A172 (cell line): ENCODE measurements at regions not wholly inside any gene's neighbourhood (a gene's known extent, or its start where the extent isn't known, plus 50 kb on each side); places are given as distances from the start of the nearest gene placed in this dataset.
A peak's percentile ranks its signal among the peaks of the same experiment; 100 is the strongest.
"Not testable (repeated sequence)": the region's sequence is repeated elsewhere in the genome, so short reads cannot be mapped to it uniquely, and the experiment has no call there.

Source experiments
- DNase-seq: peaks from one replicate; pipeline ENCODE4 v3.0.0-alpha.2; 2015; ENCODE audit warnings: low spot score

GRCh38 chr18:2219706-2220105 is 351.6 kb downstream of the METTL4 start:
- DNase-seq = no peak

DNA sequence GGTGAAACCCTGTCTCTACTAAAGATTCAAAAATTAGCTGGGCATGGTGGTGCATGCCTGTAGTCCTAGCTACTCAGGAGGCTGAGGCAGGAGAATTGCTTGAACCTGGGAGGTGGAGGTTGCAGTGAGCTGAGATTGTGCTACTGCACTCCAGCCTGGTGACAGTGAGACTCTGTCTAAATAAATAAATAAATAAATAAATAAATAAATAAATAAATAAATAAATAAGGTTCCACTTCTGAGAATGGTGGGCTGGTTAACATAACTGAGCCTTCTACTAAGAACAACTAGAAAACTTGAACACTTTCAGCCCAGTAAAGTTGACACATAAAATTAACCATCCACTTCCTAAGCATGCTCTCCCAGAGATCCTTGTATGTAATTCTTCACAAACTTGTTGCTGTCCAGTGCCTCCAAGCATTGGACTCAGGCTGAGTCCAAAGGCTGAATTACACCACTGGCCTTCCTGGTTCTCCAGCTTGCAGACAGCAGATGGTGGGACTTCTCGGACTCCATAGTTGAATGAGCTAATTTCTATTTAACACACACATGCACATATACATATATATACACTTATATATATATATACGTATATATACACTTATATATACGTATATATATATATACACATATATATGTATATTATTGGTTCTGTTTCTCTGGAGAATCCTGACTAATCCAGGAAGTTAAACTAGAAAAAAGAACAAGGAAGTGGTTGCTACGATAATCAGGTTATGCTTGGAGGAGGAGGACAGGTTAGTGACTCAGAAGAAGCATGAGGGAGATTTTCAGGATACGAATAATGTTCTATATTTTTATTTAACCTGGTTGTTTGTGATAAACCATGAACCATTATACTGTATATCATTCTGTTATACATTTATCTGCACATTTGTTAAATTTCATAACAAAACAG is 348.8 kb downstream of the METTL4 start:
- DNase-seq = no peak

DNA sequence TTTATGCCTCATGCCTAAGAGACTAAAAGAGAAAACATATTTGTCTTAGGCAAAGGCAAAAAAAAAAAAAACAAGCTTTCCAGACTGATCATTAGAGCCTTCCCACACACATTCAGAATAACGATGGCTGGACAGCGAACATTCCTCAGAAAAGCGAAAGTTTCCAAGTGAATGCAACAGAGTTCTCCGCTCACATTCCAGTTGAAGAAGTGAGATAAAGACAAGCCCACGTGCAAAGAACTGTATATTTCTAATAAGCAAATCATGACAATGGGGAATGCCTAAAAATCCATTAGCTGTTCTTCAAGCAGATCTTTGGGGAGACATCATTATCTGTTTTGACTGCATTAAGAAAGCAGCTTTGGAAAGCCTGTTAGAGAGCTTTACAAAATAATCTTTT is 347.9 kb downstream of the METTL4 start:
- peak; percentile 46 for DNase-seq

- peak; percentile 74 for DNase-seq
Observed at GRCh38 chr18:2223849-2224248, 347.5 kb downstream of the METTL4 start.

- no peak for DNase-seq
Observed at GRCh38 chr18:2236232-2236631, 335.1 kb downstream of the METTL4 start.

GRCh38 chr18:2237706-2238105 is 333.6 kb downstream of the METTL4 start:
- peak; percentile 36 for DNase-seq

GRCh38 chr18:2240311-2240705 is 331.0 kb downstream of the METTL4 start:
- no peak for DNase-seq

- DNase-seq = no peak
Observed at GRCh38 chr18:2244641-2245040, 326.7 kb downstream of the METTL4 start.

GRCh38 chr18:2247101-2247500 is 324.2 kb downstream of the METTL4 start:
- DNase-seq = not testable (repeated sequence)

DNA sequence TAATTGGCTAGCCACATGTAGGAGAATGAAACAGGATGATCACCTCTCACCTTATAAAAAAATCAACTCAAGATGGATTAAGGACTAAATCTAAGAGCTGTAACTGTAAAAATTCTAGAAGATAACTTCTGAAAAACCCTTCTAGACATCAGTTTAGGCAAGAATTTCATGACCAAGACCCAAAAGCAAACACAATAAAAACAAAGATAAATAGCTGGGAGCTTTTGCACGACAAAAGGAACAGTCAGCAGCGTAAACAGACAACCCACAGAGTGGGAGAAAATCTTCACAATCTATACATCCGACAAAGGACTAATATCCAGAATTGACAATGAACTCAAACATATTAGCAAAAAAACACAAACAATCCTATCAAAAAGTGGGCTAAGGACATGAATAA is 316.3 kb downstream of the METTL4 start:
- no peak for DNase-seq

GRCh38 chr18:2256577-2256976 is 314.7 kb downstream of the METTL4 start:
- DNase-seq = no peak

GRCh38 chr18:2258954-2259353 is 312.4 kb downstream of the METTL4 start:
- DNase-seq = peak; percentile 6

DNA sequence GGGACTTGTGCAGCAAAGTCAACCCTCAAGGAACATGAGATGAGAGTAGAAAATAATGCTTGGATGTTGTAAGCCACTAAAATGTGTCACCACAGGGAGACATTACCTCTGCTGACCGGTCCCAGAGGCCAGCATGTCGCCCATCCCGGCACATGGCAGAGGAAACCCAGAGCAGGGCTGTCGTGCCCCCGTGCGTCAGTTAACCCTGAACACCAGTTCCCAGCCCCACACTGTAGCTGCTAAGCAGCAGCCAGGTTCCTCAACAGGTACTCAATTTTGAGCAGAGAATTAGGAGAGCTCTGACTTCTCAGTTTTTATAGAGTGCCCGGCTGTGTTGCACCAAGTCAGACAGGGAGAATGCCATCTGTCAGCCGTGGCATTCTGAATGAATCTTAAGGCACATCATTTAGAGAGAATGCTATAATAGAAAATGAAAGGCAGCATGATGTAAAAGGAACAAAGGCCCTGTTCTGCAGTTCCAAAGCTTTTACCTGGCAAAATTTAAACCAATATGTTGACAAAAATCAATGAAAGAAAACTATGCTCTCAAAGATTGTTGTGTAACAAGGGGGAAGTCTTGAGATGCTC is 307.9 kb downstream of the METTL4 start:
- DNase-seq = no peak

DNA sequence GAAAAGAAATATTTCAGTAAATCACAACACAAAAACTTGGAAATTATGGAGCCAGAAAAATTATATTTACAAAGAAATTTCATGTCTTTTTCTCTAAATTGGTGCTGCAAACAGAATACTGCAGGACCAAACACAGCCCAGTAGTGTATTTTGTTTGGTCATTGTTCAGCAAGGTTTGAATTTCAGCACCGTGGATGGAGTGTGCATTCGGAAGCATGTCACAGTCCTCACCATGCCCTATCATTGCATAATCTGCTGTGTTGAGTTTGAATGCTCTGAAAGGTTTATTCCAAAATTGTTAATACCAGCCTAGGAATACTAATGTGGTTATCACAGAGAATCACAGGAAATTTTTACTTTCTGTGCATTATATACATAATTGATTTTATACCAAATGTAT is 296.7 kb downstream of the METTL4 start:
- DNase-seq = no peak

GRCh38 chr18:2281086-2281485 is 290.2 kb downstream of the METTL4 start:
- DNase-seq = no peak

- DNase-seq = no peak
Observed at GRCh38 chr18:2281523-2282199, 289.6 kb downstream of the METTL4 start.

- no peak for DNase-seq
Observed at GRCh38 chr18:2293109-2293839, 278.0 kb downstream of the METTL4 start.

GRCh38 chr18:2301316-2301715 is 270.0 kb downstream of the METTL4 start:
- no peak for DNase-seq

DNA sequence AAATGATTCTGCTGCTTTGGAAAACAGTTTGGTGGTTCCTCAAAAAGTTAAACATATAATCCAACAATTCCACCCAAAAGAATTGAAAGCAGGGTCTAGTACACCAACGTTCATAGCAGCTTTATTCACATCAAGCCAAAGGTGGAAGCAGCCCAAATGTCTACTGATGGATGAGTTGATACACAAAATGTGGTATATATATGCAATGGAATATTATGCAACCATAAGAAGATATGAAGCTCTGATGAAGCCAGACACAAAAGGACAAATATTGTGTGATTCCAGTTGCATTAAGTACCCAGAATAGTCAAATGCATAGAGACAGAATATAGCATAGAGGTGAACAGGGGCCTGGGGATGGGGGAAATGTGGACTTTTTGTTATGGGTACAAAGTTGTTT is 269.3 kb downstream of the METTL4 start:
- DNase-seq = no peak

GRCh38 chr18:2302628-2303516 is 268.4 kb downstream of the METTL4 start:
- peak; percentile 88 for DNase-seq
